Lower lobe of right lung (tissue), 2 donors: ENCODE measurements at regions not wholly inside any gene's neighbourhood (a gene's known extent, or its start where the extent isn't known, plus 50 kb on each side); places are given as distances from the start of the nearest gene placed in this dataset.

Experiments used
- ATAC-seq, 2 donors: fragments of 200-7000 bp; cut with Tn5 transposase; one replicate each; pipeline ENCODE4 v1.9.1; 2020 to 2022; ENCODE audit warnings: mild to moderate bottlenecking in 2 of 2, moderate library complexity in 2 of 2
- DNase-seq: peaks from one replicate; pipeline ENCODE4 v3.0.0-alpha.2; 2020
- H3K27ac ChIP-seq: fragments of 200-600 bp; one replicate; pipeline ENCODE4 v1.8.0; 2022
- H3K27me3 ChIP-seq: fragments of 200-600 bp; one replicate; pipeline ENCODE4 v1.8.0; 2022; ENCODE audit warnings: low read depth
- H3K36me3 ChIP-seq: fragments of 200-600 bp; one replicate; pipeline ENCODE4 v1.8.0; 2022; ENCODE audit warnings: mild to moderate bottlenecking
- H3K4me1 ChIP-seq: fragments of 200-600 bp; one replicate; pipeline ENCODE4 v1.8.0; 2022
- H3K4me3 ChIP-seq: fragments of 200-600 bp; one replicate; pipeline ENCODE4 v1.8.0; 2022; ENCODE audit warnings: mild to moderate bottlenecking
- H3K9me3 ChIP-seq: fragments of 200-600 bp; one replicate; pipeline ENCODE4 v1.8.0; 2022
- CTCF ChIP-seq: fragments of 200-600 bp; IDR thresholded peaks from one replicate; pipeline ENCODE4 v1.8.0; 2022; ENCODE audit warnings: antibody characterized with exemption, mild to moderate bottlenecking
- intact Hi-C: fragments of 100-400 bp; cut with DNase I; formaldehyde crosslinking; loops from one replicate; pipeline ENCODE4 v1.11.0; 2022
- donor health status: DM: no; HTN: yes; CAD: no; lungs with severe emphysema.

- intact Hi-C loops: no loop called here
- Histone ChIP-seq H3K4me3 (no peak overlapping the region), H3K27ac (no peak overlapping the region), H3K27me3 (no peaks in the 10 kb centered on the region), H3K36me3 (no peaks in the 10 kb centered on the region), H3K4me1 (peaks cover 14% of the 10 kb centered on the region), H3K9me3 (no peaks in the 10 kb centered on the region)
- no peak for TF ChIP-seq CTCF
- DNase-seq: no peak
- ATAC-seq: peak in 1 of 2 donors; percentile 14
Measured at GRCh38 chr2:88845772-88846661, 154.5 kb downstream of the RPIA start.

GRCh38 chr2:88852753-88853402 is 161.4 kb downstream of the RPIA start:
- Histone ChIP-seq H3K4me3 (no peak overlapping the region), H3K4me1 (peaks cover under 1% of the 10 kb centered on the region), H3K27ac (no peak overlapping the region), H3K27me3 (no peaks in the 10 kb centered on the region), H3K36me3 (no peaks in the 10 kb centered on the region), H3K9me3 (no peaks in the 10 kb centered on the region)
- intact Hi-C loops: no loop called here
- TF ChIP-seq CTCF: no peak
- no peak for DNase-seq
- no peak for ATAC-seq

- TF ChIP-seq CTCF: no peak
- peak overlapping the region; percentile 19 for H3K27ac ChIP-seq
- no peak for ATAC-seq
- no peaks in the 10 kb centered on the region for H3K27me3 ChIP-seq
- peaks cover 6% of the 10 kb centered on the region for H3K4me1 ChIP-seq
- no peaks in the 10 kb centered on the region for H3K36me3 ChIP-seq
- no peaks in the 10 kb centered on the region for H3K9me3 ChIP-seq
- no peak for DNase-seq
- no peak overlapping the region for H3K4me3 ChIP-seq
- intact Hi-C loops: no loop called here
Measured at GRCh38 chr2:88853403-88853790, 161.9 kb downstream of the RPIA start.

- Histone ChIP-seq H3K4me1 (peaks cover 6% of the 10 kb centered on the region), H3K27me3 (no peaks in the 10 kb centered on the region), H3K9me3 (no peaks in the 10 kb centered on the region), H3K36me3 (no peaks in the 10 kb centered on the region), H3K27ac (no peak overlapping the region), H3K4me3 (no peak overlapping the region)
- DNase-seq: no peak
- TF ChIP-seq CTCF: no peak
- ATAC-seq: peak; percentile 14 to 81
- intact Hi-C loops: no loop called here
Measured at GRCh38 chr2:88854528-88854927, 163.1 kb downstream of the RPIA start.

GRCh38 chr2:88855620-88856408 is 164.3 kb downstream of the RPIA start:
- intact Hi-C loops: no loop called here
- no peak overlapping the region for H3K27ac ChIP-seq
- ATAC-seq (peak in 1 of 2 donors; percentile 17), DNase-seq (no peak)
- H3K4me1 ChIP-seq: peaks cover 6% of the 10 kb centered on the region
- no peaks in the 10 kb centered on the region for H3K9me3 ChIP-seq
- no peak for TF ChIP-seq CTCF
- H3K36me3 ChIP-seq: no peaks in the 10 kb centered on the region
- no peaks in the 10 kb centered on the region for H3K27me3 ChIP-seq
- no peak overlapping the region for H3K4me3 ChIP-seq
